ENCODE measurements at regions not wholly inside any gene's neighbourhood (a gene's known extent, or its start where the extent isn't known, plus 50 kb on each side); places are given as distances from the start of the nearest gene placed in this dataset.

GRCh38 chr4:1492651-1493539 lies 86.7 kb upstream of the NKX1-1 start:
- DNase-seq (ENCODE audit: low read depth in 1 of 2, low spot score in 1 of 2), result no peak
- in situ Hi-C loops (cut with HindIII; ENCODE audit: low pct_unique_long_range_greater_than_20kb, low sequenced_read_pairs), result no loop called here
- TF ChIP-seq JUND (IDR thresholded peaks at IDR 0.05; ENCODE audit: low read depth), result no peak

- in situ Hi-C loops (cut with HindIII; ENCODE audit: low pct_unique_long_range_greater_than_20kb, low sequenced_read_pairs), result no loop called here
- DNase-seq (ENCODE audit: low read depth in 1 of 2, low spot score in 1 of 2), result no peak
- TF ChIP-seq JUND (IDR thresholded peaks at IDR 0.05; ENCODE audit: low read depth), result no peak
Measured at GRCh38 chr4:1492142-1492457, 85.9 kb upstream of the NKX1-1 start.

GRCh38 chr4:1491328-1492141 lies 85.3 kb upstream of the NKX1-1 start:
- in situ Hi-C loops (cut with HindIII; ENCODE audit: low pct_unique_long_range_greater_than_20kb, low sequenced_read_pairs), result no loop called here
- DNase-seq (ENCODE audit: low read depth in 1 of 2, low spot score in 1 of 2), result no peak
- TF ChIP-seq JUND (IDR thresholded peaks at IDR 0.05; ENCODE audit: low read depth), result no peak

GRCh38 chr4:1490654-1491327 lies 84.5 kb upstream of the NKX1-1 start:
- no peak for DNase-seq (ENCODE audit: low read depth in 1 of 2, low spot score in 1 of 2)
- in situ Hi-C loops (cut with HindIII; ENCODE audit: low pct_unique_long_range_greater_than_20kb, low sequenced_read_pairs), result no loop called here
- no peak for TF ChIP-seq JUND (IDR thresholded peaks at IDR 0.05; ENCODE audit: low read depth)

- no peak for DNase-seq (ENCODE audit: low read depth in 1 of 2, low spot score in 1 of 2)
- no peak for TF ChIP-seq JUND (IDR thresholded peaks at IDR 0.05; ENCODE audit: low read depth)
- in situ Hi-C loops (cut with HindIII; ENCODE audit: low pct_unique_long_range_greater_than_20kb, low sequenced_read_pairs), result no loop called here
Measured at GRCh38 chr4:1490011-1490653, 83.9 kb upstream of the NKX1-1 start.

- in situ Hi-C loops (cut with HindIII; ENCODE audit: low pct_unique_long_range_greater_than_20kb, low sequenced_read_pairs), result no loop called here
- no peak for TF ChIP-seq JUND (IDR thresholded peaks at IDR 0.05; ENCODE audit: low read depth)
Measured at GRCh38 chr4:1489639-1489995, 83.4 kb upstream of the NKX1-1 start.

GRCh38 chr4:1488831-1489638 lies 82.8 kb upstream of the NKX1-1 start:
- in situ Hi-C loops (cut with HindIII; ENCODE audit: low pct_unique_long_range_greater_than_20kb, low sequenced_read_pairs), result no loop called here
- no peak for DNase-seq (ENCODE audit: low read depth in 1 of 2, low spot score in 1 of 2)
- TF ChIP-seq JUND (IDR thresholded peaks at IDR 0.05; ENCODE audit: low read depth), result no peak

More at GRCh38 chr4:1489639-1489995, 83.4 kb upstream of the NKX1-1 start:
- no peak for DNase-seq (ENCODE audit: low read depth in 1 of 2, low spot score in 1 of 2)

- in situ Hi-C loops (cut with HindIII; ENCODE audit: low pct_unique_long_range_greater_than_20kb, low sequenced_read_pairs), result no loop called here
- TF ChIP-seq JUND (IDR thresholded peaks at IDR 0.05; ENCODE audit: low read depth), result no peak
- DNase-seq (ENCODE audit: low read depth in 1 of 2, low spot score in 1 of 2), result no peak
Measured at GRCh38 chr4:1488357-1488756, 82.1 kb upstream of the NKX1-1 start.

- DNase-seq (ENCODE audit: low read depth in 1 of 2, low spot score in 1 of 2), result no peak
- no peak for TF ChIP-seq JUND (IDR thresholded peaks at IDR 0.05; ENCODE audit: low read depth)
- in situ Hi-C loops (cut with HindIII; ENCODE audit: low pct_unique_long_range_greater_than_20kb, low sequenced_read_pairs), result no loop called here
Measured at GRCh38 chr4:1487761-1488160, 81.5 kb upstream of the NKX1-1 start.

- in situ Hi-C loops (cut with HindIII; ENCODE audit: low pct_unique_long_range_greater_than_20kb, low sequenced_read_pairs), result no loop called here
Measured at GRCh38 chr4:1487106-1487505, 80.9 kb upstream of the NKX1-1 start.

GRCh38 chr4:1485280-1485679 lies 79.0 kb upstream of the NKX1-1 start:
- TF ChIP-seq JUND (IDR thresholded peaks at IDR 0.05; ENCODE audit: low read depth), result no peak
- in situ Hi-C loops (cut with HindIII; ENCODE audit: low pct_unique_long_range_greater_than_20kb, low sequenced_read_pairs), result no loop called here
- DNase-seq (ENCODE audit: low read depth in 1 of 2, low spot score in 1 of 2), result no peak

More at GRCh38 chr4:1487106-1487505, 80.9 kb upstream of the NKX1-1 start:
- TF ChIP-seq JUND (IDR thresholded peaks at IDR 0.05; ENCODE audit: low read depth), result no peak
- DNase-seq (ENCODE audit: low read depth in 1 of 2, low spot score in 1 of 2), result no peak

GRCh38 chr4:1480720-1481119 lies 74.5 kb upstream of the NKX1-1 start:
- no peak for DNase-seq (ENCODE audit: low read depth in 1 of 2, low spot score in 1 of 2)
- TF ChIP-seq JUND (IDR thresholded peaks at IDR 0.05; ENCODE audit: low read depth), result no peak
- in situ Hi-C loops (cut with HindIII; ENCODE audit: low pct_unique_long_range_greater_than_20kb, low sequenced_read_pairs), result no loop called here
